ENCODE measurements at regions not wholly inside any gene's neighbourhood (a gene's known extent, or its start where the extent isn't known, plus 50 kb on each side); places are given as distances from the start of the nearest gene placed in this dataset.

- Mint-ChIP-seq H3K27me3 (ENCODE audit: unreplicated experiment) (no peaks in the 10 kb centered on the region), H3K9me3 (ENCODE audit: low read depth, unreplicated experiment) (peaks cover 2% of the 10 kb centered on the region), H3K36me3 (ENCODE audit: insufficient read depth, unreplicated experiment) (no peaks in the 10 kb centered on the region), H3K27ac (ENCODE audit: unreplicated experiment) (no peak overlapping the region), H3K4me1 (ENCODE audit: low read depth, unreplicated experiment) (peaks cover 8% of the 10 kb centered on the region), H3K4me3 (ENCODE audit: low read depth, unreplicated experiment) (no peak overlapping the region)
- intact Hi-C loops (cut with micrococcal nuclease; ENCODE audit: unreplicated experiment), result no loop called here
- no TSS peak for BruUV-seq (replicated peaks)
- CTCF ChIA-PET, result no interaction called here
- no peak for DNase-seq
- TF ChIP-seq CTCF (IDR thresholded peaks at IDR 0.05; ENCODE audit: unreplicated experiment), result no peak
These were observed 204.8 kb upstream of the FGGY start for GRCh38 chr1:59092126-59092525.

GRCh38 chr1:59094001-59094400 is 202.9 kb upstream of the FGGY start:
- no TSS peak for BruUV-seq (replicated peaks)
- DNase-seq, result no peak
- H3K4me3 Mint-ChIP-seq (ENCODE audit: low read depth, unreplicated experiment), result no peak overlapping the region
- peaks cover 8% of the 10 kb centered on the region for H3K4me1 Mint-ChIP-seq (ENCODE audit: low read depth, unreplicated experiment)
- no peaks in the 10 kb centered on the region for H3K36me3 Mint-ChIP-seq (ENCODE audit: insufficient read depth, unreplicated experiment)
- intact Hi-C loops (cut with micrococcal nuclease; ENCODE audit: unreplicated experiment), result no loop called here
- TF ChIP-seq CTCF (IDR thresholded peaks at IDR 0.05; ENCODE audit: unreplicated experiment), result no peak
- H3K9me3 Mint-ChIP-seq (ENCODE audit: low read depth, unreplicated experiment), result no peaks in the 10 kb centered on the region
- CTCF ChIA-PET, result no interaction called here
- no peak overlapping the region for H3K27ac Mint-ChIP-seq (ENCODE audit: unreplicated experiment)
- no peaks in the 10 kb centered on the region for H3K27me3 Mint-ChIP-seq (ENCODE audit: unreplicated experiment)

- Mint-ChIP-seq H3K4me1 (ENCODE audit: low read depth, unreplicated experiment) (no peaks in the 10 kb centered on the region), H3K36me3 (ENCODE audit: insufficient read depth, unreplicated experiment) (no peaks in the 10 kb centered on the region), H3K4me3 (ENCODE audit: low read depth, unreplicated experiment) (no peak overlapping the region), H3K9me3 (ENCODE audit: low read depth, unreplicated experiment) (no peaks in the 10 kb centered on the region), H3K27me3 (ENCODE audit: unreplicated experiment) (no peaks in the 10 kb centered on the region), H3K27ac (ENCODE audit: unreplicated experiment) (no peak overlapping the region)
- CTCF ChIA-PET, result interaction anchor here (1.1 kb wide), 1 partner anchor 16 kb away, joined by 3 read pairs; no protein-coding TSS in a partner anchor
- no TSS peak for BruUV-seq (replicated peaks)
- no peak for TF ChIP-seq CTCF (IDR thresholded peaks at IDR 0.05; ENCODE audit: unreplicated experiment)
- DNase-seq, result no peak
- intact Hi-C loops (cut with micrococcal nuclease; ENCODE audit: unreplicated experiment), result no loop called here
These were observed 200.4 kb upstream of the FGGY start for GRCh38 chr1:59096501-59096900.

- intact Hi-C loops (cut with micrococcal nuclease; ENCODE audit: unreplicated experiment), result no loop called here
- H3K27me3 Mint-ChIP-seq (ENCODE audit: unreplicated experiment), result no peaks in the 10 kb centered on the region
- DNase-seq, result no peak
- H3K4me1 Mint-ChIP-seq (ENCODE audit: low read depth, unreplicated experiment), result no peaks in the 10 kb centered on the region
- H3K27ac Mint-ChIP-seq (ENCODE audit: unreplicated experiment), result no peak overlapping the region
- no peaks in the 10 kb centered on the region for H3K9me3 Mint-ChIP-seq (ENCODE audit: low read depth, unreplicated experiment)
- no peak for TF ChIP-seq CTCF (IDR thresholded peaks at IDR 0.05; ENCODE audit: unreplicated experiment)
- H3K4me3 Mint-ChIP-seq (ENCODE audit: low read depth, unreplicated experiment), result no peak overlapping the region
- CTCF ChIA-PET, result no interaction called here
- no peaks in the 10 kb centered on the region for H3K36me3 Mint-ChIP-seq (ENCODE audit: insufficient read depth, unreplicated experiment)
- no TSS peak for BruUV-seq (replicated peaks)
These were observed 198.2 kb upstream of the FGGY start for GRCh38 chr1:59098655-59099054.

Measured in Calu3 (cell line).